B cell (primary cell): ENCODE measurements at regions not wholly inside any gene's neighbourhood (a gene's known extent, or its start where the extent isn't known, plus 50 kb on each side); places are given as distances from the start of the nearest gene placed in this dataset.

Source experiments
- ATAC-seq: fragments of 200-7000 bp; cut with Tn5 transposase; one replicate; pipeline ENCODE4 v1.10.0; 2021; ENCODE audit warnings: low read depth, mild to moderate bottlenecking, moderate number of reproducible peaks, moderate library complexity
- CTCF ChIA-PET: fragments of 350-600 bp; sonication (Branson Sonifier 250); formaldehyde crosslinking; loops from one replicate; lab custom pipeline; 2021; ENCODE audit warnings: antibody characterized with exemption, inconsistent platforms; lab: Charles Lee
- POLR2A ChIA-PET: fragments of 350-600 bp; sonication (Branson Sonifier 250); formaldehyde crosslinking; loops from one replicate; lab custom pipeline; 2021; ENCODE audit warnings: antibody characterized with exemption; lab: Charles Lee
- DNase-seq: peaks from one replicate; pipeline ENCODE4 v3.0.0; 2013
- H2AFZ ChIP-seq: 2 replicates; pipeline ENCODE4 v1.6.1; 2012; ENCODE audit warnings: mild to moderate bottlenecking, low read depth, low read length; ENCODE audit not compliant: insufficient read depth, poor library complexity, severe bottlenecking
- H3K27ac ChIP-seq, 2 donors: 1 replicate in 1 of 2; 2 replicates in 1 of 2; pipeline ENCODE4 v1.5.1; 2012 to 2013; ENCODE audit warnings: low read length in 2 of 2, mild to moderate bottlenecking in 2 of 2, moderate library complexity in 1 of 2
- H3K27me3 ChIP-seq, 4 experiments: fragments of 200-600 bp in 1 of 4; sonication (generic) in 1 of 4; replicated peaks in 1 of 4; 1 replicate in 2 of 4; 2 replicates in 2 of 4; pipeline versions ENCODE4 v1.6.1 to v1.7.0; 2013 to 2016; ENCODE audit warnings: low read length in 3 of 4, mild to moderate bottlenecking in 2 of 4, mixed read lengths in 1 of 4, moderate library complexity in 1 of 4; ENCODE audit not compliant: insufficient read depth in 4 of 4, control insufficient read depth in 3 of 4; ENCODE audit errors: control extremely low read depth in 1 of 4
- H3K36me3 ChIP-seq, 2 experiments: replicated peaks in 1 of 2; 1 replicate in 1 of 2; 2 replicates in 1 of 2; pipeline versions ENCODE4 v1.6.1 to v1.7.1; 2013; ENCODE audit warnings: low read length in 1 of 2; ENCODE audit not compliant: insufficient read depth in 2 of 2, control insufficient read depth in 1 of 2; ENCODE audit errors: control extremely low read depth in 1 of 2, extremely low read depth in 1 of 2
- H3K4me1 ChIP-seq, 2 donors: fragments of 200-600 bp in 1 of 2; sonication (generic) in 1 of 2; 1 replicate in 1 of 2; 2 replicates in 1 of 2; pipeline versions ENCODE4 v1.5.1 to v1.6.1; 2013 to 2017; ENCODE audit warnings: low read length in 2 of 2; ENCODE audit not compliant: control insufficient read depth in 2 of 2, insufficient read depth in 2 of 2
- H3K4me2 ChIP-seq: replicated peaks from 2 replicates; pipeline ENCODE3; 2012; ENCODE audit warnings: mild to moderate bottlenecking, low read depth, low read length; ENCODE audit not compliant: poor library complexity, severe bottlenecking
- H3K4me3 ChIP-seq, 5 experiments: fragments of 200-600 bp in 1 of 5; sonication (generic) in 1 of 5; 1 replicate in 3 of 5; 2 replicates in 2 of 5; pipeline versions ENCODE4 v1.5.1 to v1.7.0; 2011 to 2016; ENCODE audit warnings: low read length in 4 of 5, mild to moderate bottlenecking in 4 of 5, low read depth in 2 of 5, control low read depth in 1 of 5, moderate library complexity in 1 of 5; ENCODE audit not compliant: insufficient read depth in 1 of 5; ENCODE audit errors: control extremely low read depth in 1 of 5, extremely low read depth in 1 of 5
- H3K79me2 ChIP-seq: fragments of 200-600 bp; sonication (generic); one replicate; pipeline ENCODE4 v1.6.0; 2016; ENCODE audit warnings: low read length; ENCODE audit not compliant: control insufficient read depth, insufficient read depth
- H3K9ac ChIP-seq: fragments of 200-600 bp; sonication (generic); 2 replicates; pipeline ENCODE4 v1.6.1; 2017; ENCODE audit warnings: mild to moderate bottlenecking, low read length, moderate library complexity
- H3K9me3 ChIP-seq, 3 donors: one replicate each; pipeline versions ENCODE4 v1.6.1 to v1.7.1; 2013; ENCODE audit warnings: low read length in 2 of 3; ENCODE audit not compliant: control insufficient read depth in 2 of 3, insufficient read depth in 1 of 3; ENCODE audit errors: control extremely low read depth in 1 of 3
- H4K20me1 ChIP-seq: 2 replicates; pipeline ENCODE4 v1.6.0; 2012; ENCODE audit warnings: mild to moderate bottlenecking, low read length; ENCODE audit not compliant: insufficient read depth, control insufficient read depth, poor library complexity, severe bottlenecking
- H3K27ac Mint-ChIP-seq: one replicate; pipeline ENCODE4 v1.8.0; 2021; ENCODE audit warnings: mixed read lengths
- H3K27me3 Mint-ChIP-seq: one replicate; pipeline ENCODE4 v1.8.0; 2021; ENCODE audit warnings: mixed read lengths
- H3K4me1 Mint-ChIP-seq: one replicate; pipeline ENCODE4 v1.8.0; 2021; ENCODE audit warnings: mixed read lengths
- H3K4me3 Mint-ChIP-seq: one replicate; pipeline ENCODE4 v1.8.0; 2021; ENCODE audit warnings: mixed read lengths
- H3K9me3 Mint-ChIP-seq: one replicate; pipeline ENCODE4 v1.8.0; 2022; ENCODE audit warnings: mixed read lengths; ENCODE audit not compliant: insufficient read depth
- EZH2 ChIP-seq: IDR thresholded peaks from 2 replicates; pipeline ENCODE4 v1.6.1; 2012; ENCODE audit warnings: borderline replicate concordance, low read depth, mild to moderate bottlenecking, moderate library complexity, low read length; ENCODE audit not compliant: insufficient read depth, poor library complexity, severe bottlenecking
- WGBS: methylation state at CpG from one replicate; pipeline ENCODE4 v1.1.5; 2013; ENCODE audit warnings: missing lambda C conversion rate; ENCODE audit not compliant: insufficient coverage; 5-methylcytosine and 5-hydroxymethylcytosine counted together
- intact Hi-C: fragments of 100-400 bp; cut with micrococcal nuclease; formaldehyde crosslinking; loops from one replicate; pipeline ENCODE4 v1.10.0; 2022
- TF ChIP-seq, protein P1 (sequence below): fragments of 200-600 bp; IDR thresholded peaks from one replicate; pipeline ENCODE4 v1.8.0; 2022; ENCODE audit warnings: antibody characterized with exemption, mild to moderate bottlenecking

DNA sequence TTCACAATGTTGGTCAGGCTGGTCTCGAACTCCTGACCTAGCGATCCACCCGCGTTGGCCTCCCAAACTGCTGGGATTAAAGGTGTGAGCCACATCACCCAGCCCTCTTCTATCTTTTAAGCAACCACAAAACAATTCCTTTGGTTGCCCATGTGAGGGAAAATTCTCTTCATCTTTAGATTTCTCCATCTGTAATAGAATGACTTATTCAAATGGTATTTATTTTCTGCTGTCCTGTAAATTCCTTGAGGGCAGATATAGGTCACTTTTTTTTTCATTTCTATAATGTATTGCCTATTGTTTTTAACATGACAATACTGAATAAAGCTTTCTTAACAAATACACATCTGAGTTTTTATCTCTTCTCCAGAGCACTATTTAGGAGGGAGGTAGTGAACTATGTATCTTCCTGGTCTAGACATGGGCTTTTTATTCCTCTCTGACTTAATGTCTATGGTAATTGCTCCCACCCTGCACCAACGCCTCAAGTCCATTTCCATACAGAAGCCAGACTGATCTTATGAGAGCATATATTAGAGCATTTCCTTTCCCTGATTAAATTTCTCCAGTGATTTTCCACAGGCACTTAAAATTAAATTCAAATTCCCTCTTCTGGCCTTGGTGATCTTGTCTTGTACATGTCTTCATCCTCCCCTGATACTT, 595.6 kb downstream of the CAAP1 start:
- Histone ChIP-seq H3K27ac (no peak overlapping the region), H3K27me3 (no peaks in the 10 kb centered on the region), H2AFZ (no peak overlapping the region), H3K4me1 (no peaks in the 10 kb centered on the region), H3K79me2 (no peaks in the 10 kb centered on the region), H3K4me3 (no peak overlapping the region), H4K20me1 (no peaks in the 10 kb centered on the region), H3K36me3 (no peaks in the 10 kb centered on the region), H3K9ac (no peak overlapping the region), H3K9me3 (no peaks in the 10 kb centered on the region), H3K4me2 (no peak overlapping the region)
- POLR2A ChIA-PET = no interaction called here
- no peak for TF ChIP-seq EZH2
- TF ChIP-seq, protein P1, sequence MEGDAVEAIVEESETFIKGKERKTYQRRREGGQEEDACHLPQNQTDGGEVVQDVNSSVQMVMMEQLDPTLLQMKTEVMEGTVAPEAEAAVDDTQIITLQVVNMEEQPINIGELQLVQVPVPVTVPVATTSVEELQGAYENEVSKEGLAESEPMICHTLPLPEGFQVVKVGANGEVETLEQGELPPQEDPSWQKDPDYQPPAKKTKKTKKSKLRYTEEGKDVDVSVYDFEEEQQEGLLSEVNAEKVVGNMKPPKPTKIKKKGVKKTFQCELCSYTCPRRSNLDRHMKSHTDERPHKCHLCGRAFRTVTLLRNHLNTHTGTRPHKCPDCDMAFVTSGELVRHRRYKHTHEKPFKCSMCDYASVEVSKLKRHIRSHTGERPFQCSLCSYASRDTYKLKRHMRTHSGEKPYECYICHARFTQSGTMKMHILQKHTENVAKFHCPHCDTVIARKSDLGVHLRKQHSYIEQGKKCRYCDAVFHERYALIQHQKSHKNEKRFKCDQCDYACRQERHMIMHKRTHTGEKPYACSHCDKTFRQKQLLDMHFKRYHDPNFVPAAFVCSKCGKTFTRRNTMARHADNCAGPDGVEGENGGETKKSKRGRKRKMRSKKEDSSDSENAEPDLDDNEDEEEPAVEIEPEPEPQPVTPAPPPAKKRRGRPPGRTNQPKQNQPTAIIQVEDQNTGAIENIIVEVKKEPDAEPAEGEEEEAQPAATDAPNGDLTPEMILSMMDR = no peak
- no peaks in the 10 kb centered on the region for H3K9me3 Mint-ChIP-seq
- H3K4me3 Mint-ChIP-seq = no peak overlapping the region
- intact Hi-C loops = no loop called here
- ATAC-seq = no peak
- no peaks in the 10 kb centered on the region for H3K4me1 Mint-ChIP-seq
- CTCF ChIA-PET = no interaction called here
- DNase-seq = no peak
- no peaks in the 10 kb centered on the region for H3K27me3 Mint-ChIP-seq
- WGBS = no CpG with 5 or more reads among the region's 5 CpGs
- H3K27ac Mint-ChIP-seq = no peak overlapping the region

DNA sequence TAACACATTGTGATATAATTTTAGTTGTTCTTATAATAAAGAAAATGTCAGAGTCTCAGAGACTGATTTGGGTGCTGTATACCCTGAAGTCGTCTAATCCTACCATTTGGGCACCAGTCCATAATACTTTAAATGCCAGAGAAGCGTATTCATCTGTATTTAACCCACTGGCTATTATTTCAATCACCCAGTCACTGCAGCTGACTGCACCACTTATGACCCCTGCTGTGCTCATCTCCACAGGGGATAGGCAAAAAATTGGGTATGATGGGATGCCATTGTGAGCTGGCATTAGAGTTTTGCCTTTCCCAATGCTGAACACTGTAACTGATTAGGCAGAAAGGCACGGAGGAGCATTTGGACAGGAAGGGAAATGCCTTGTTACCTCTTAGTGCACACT, 599.7 kb downstream of the CAAP1 start:
- DNase-seq (no peak), ATAC-seq (no peak)
- H3K27me3 Mint-ChIP-seq = no peaks in the 10 kb centered on the region
- Histone ChIP-seq H3K27me3 (no peaks in the 10 kb centered on the region), H3K4me3 (no peak overlapping the region), H3K27ac (no peak overlapping the region), H4K20me1 (no peaks in the 10 kb centered on the region), H3K9me3 (peaks cover 0 to 4% (median 2%) of the 10 kb centered on the region in 3 donors), H3K36me3 (no peaks in the 10 kb centered on the region), H3K4me1 (no peaks in the 10 kb centered on the region), H3K9ac (no peak overlapping the region), H3K4me2 (no peak overlapping the region), H3K79me2 (no peaks in the 10 kb centered on the region), H2AFZ (no peak overlapping the region)
- 80% methylated on average over 2 of the region's 3 CpGs for WGBS
- TF ChIP-seq EZH2 = no peak
- TF ChIP-seq, protein P1 = no peak
- CTCF ChIA-PET = no interaction called here
- H3K27ac Mint-ChIP-seq = no peak overlapping the region
- no peaks in the 10 kb centered on the region for H3K4me1 Mint-ChIP-seq
- intact Hi-C loops = no loop called here
- POLR2A ChIA-PET = no interaction called here
- no peak overlapping the region for H3K4me3 Mint-ChIP-seq
- no peaks in the 10 kb centered on the region for H3K9me3 Mint-ChIP-seq
